ENCODE measurements at regions not wholly inside any gene's neighbourhood (a gene's known extent, or its start where the extent isn't known, plus 50 kb on each side); places are given as distances from the start of the nearest gene placed in this dataset.

DNA sequence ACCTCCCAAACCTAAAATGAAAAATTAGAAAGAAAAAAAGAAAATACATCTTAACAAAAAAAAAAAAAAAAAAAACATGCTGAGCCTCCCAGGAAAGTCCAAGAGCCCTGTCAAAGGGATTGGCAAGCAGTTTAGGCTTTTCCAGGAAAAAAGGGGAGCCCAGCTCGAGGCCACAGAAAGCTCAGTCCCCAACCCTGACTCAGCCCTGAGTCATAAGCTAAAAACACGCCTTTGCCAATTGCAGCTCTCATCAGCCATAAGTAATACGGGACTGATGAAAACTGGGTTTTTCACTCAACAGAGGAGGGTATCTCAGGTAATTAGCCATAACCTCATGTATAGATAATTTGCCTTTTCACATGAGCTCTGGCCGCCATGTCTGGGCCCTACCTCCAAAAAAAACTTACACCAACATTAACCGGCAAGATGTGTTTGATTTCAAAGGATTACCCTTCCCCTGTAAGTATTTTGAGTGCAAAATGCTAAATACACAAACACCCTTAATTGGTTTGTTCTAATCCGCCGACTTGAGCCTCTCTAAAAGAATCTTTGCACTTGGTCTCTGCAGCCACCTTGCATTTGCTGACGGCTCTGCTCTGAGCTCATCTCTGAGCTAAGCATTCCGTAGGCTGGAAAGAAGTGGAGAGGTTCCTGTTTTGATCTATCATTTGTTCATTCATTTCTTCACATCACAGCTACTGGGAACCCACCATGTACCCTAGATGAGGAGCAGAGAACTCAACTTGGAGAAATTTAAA, 319.2 kb downstream of the BCL11B start:
- no peak for DNase-seq (ENCODE audit: low read depth in 4 of 4, low spot score in 1 of 4)

DNA sequence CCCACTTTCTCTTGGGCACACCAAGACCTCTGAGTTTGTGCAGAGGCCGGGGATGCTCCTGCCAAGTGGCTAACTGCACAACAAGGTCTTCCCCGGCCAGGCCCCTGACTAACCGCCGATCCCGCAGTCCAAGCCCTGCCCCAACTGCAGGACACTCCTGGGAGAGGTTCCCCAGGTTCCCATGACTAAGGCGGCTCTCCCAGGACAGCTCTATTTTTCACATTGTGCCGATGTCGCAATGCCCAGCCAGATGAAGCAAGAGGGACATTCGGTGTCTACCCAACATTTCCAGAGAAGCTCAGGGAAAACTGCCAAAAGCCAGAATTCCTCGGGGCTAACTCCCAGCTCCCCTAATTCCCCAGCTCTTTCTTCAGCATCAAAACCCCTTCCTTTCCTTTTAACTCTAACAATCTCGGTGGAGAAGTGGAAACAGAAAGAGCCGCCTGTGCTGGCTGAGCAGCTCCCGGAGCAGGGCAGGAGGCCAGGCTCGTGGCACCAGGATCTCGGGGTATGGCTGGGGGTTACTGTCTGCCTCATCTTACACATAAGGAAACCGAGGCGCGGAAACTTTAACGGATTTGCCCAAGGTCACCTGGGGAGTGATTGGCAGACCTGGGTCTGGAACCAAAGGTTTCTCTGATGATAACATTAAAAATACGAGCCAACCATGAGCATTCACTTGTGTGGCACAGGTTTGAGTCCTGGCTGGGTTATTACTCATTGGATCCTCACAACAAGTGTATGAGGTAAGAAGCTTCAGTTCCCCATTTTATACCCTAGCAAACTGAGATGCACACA, 318.2 kb downstream of the BCL11B start:
- DNase-seq (ENCODE audit: low read depth in 4 of 4, low spot score in 1 of 4) = no peak

- no peak for DNase-seq (ENCODE audit: low read depth in 4 of 4, low spot score in 1 of 4)
Measured at GRCh38 chr14:98954349-98955000, 317.5 kb downstream of the BCL11B start.

GRCh38 chr14:98955036-98955740, 316.8 kb downstream of the BCL11B start:
- DNase-seq (ENCODE audit: low read depth in 4 of 4, low spot score in 1 of 4) = no peak

- no peak for DNase-seq (ENCODE audit: low read depth in 4 of 4, low spot score in 1 of 4)
Measured at GRCh38 chr14:98955741-98956070, 316.3 kb downstream of the BCL11B start.

GRCh38 chr14:98956181-98956580, 315.8 kb downstream of the BCL11B start:
- no peak for DNase-seq (ENCODE audit: low read depth in 4 of 4, low spot score in 1 of 4)

DNA sequence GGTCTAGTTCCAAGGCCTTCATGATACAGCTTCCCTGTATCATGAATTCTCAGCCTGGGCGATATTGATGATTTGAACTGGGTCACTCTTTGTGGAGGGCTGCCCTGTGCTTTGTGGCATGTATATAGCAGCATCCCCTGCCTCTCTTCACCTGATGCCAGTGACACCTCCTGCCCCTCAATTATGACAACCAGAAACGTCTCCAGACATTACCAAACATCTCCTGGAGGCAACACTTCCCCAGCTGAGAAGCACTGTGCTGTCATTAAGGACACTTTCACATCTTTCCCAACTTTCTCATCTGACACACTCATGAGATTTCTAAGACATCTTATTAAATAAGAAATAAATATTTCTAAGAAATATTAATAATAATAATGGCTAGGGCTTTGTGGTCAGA, 315.3 kb downstream of the BCL11B start:
- no peak for DNase-seq (ENCODE audit: low read depth in 4 of 4, low spot score in 1 of 4)

GRCh38 chr14:98957211-98958047, 314.6 kb downstream of the BCL11B start:
- no peak for DNase-seq (ENCODE audit: low read depth in 4 of 4, low spot score in 1 of 4)

- DNase-seq (ENCODE audit: low read depth in 4 of 4, low spot score in 1 of 4) = no peak
Measured at GRCh38 chr14:98958048-98958631, 313.9 kb downstream of the BCL11B start.

DNA sequence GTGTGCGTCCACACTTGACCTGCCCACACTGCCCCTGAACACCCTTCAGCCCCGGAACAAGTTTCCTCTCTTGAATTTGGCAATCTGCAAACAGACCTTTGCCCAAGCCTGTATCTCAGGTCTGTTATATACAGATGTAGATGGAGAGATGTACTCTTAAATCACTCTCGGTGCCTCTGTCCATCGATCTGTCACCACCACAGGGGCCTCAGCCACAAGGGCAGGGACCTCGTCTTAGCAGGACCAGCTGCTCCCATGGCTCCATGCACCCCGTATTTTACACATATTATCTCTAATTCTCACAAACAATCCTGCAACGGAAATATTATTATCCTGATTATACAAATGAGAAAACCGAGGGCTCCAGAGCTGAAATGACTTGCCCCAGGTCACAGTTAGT, 313.4 kb downstream of the BCL11B start:
- DNase-seq (ENCODE audit: low read depth in 4 of 4, low spot score in 1 of 4) = no peak

DNA sequence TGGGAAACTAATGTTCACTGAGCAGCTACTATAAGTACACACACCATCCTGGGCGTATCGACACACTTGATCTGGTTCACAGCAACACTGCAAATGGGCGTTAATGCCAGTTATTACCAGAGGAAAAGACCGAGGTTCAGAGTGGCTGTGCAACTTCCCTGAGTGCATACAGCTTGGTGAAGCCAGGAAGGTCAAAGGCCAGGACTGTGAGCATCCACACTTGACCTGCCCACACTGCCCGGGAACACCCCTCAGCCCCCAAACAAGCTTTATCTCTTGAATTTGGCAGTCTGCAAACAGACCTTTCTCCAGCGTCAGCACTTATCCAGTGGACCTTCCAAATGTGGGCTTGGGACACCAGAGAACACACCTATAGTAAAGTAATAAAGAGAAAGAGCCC, 312.6 kb downstream of the BCL11B start:
- DNase-seq (ENCODE audit: low read depth in 4 of 4, low spot score in 1 of 4) = no peak

DNA sequence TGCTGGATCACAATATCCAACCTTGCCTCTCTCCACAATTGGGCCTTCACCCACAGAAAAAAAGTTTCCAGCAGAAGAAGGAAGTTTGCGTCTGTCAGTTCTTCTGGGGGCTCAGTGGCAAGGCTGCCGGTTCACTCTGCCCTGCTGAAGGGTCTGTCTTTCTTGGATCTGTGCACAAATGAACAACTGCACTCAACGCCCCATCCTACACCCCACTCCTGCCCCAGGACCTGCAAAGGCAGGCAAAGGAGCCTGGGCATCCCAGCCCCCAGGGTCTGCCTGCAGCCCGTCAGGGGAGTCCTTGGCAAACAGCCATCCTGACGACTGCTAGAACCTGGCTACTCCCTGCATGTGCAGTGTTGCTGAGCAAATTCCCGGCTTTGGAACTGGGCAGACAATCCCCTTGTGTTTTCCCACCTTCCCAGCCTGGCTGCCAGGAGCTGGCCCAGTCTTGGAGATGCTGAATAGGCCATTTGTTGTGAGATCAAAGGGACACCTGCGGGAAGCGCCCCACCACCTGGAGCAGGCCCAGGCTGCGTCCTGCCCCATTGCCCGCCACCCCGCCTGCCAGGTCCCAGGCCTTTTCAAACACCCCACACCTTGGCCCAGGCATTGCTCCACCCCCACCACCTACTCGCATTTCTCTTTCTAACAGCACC, 311.9 kb downstream of the BCL11B start:
- no peak for DNase-seq (ENCODE audit: low read depth in 4 of 4, low spot score in 1 of 4)

DNA sequence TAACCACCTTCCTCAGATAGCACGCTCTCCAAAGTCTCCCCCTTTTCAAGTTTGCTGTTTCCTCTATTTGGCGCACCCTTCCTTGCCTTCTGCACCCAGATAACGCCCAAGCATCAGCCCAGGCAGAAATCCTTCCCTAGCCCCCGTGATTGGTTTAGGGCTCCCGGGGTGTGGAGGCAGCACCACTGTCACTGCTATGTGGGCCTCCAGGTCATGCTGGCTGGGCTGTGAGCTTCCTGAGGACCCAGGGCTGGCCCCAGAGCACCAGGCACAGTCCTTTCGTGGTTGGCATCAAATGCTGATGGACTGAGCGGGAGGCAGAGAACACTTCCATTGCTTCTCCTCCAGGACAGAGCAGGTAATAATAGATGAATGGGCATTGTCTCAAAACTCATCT, 311.4 kb downstream of the BCL11B start:
- DNase-seq (ENCODE audit: low read depth in 4 of 4, low spot score in 1 of 4) = no peak

DNA sequence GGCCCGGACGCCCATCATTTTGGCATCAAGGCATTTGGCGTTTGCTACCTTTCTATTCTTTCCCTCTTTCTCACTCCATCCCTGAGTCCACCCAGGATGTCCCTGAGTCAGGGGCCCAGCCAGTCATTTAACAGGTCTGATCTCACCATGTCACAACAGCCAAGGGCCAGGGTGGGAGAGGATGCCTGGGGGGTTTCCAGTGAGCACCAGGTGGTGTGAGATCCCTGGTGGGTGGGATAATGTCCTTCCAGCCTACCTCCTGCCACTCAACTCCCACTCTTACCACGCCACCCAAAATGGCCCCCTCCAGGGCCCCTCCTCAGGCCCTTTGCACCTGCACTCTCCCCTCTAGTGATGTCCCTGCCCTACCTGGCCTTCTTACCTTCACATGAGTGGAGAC, 310.8 kb downstream of the BCL11B start:
- no peak for DNase-seq (ENCODE audit: low read depth in 4 of 4, low spot score in 1 of 4)

- no peak for DNase-seq (ENCODE audit: low read depth in 4 of 4, low spot score in 1 of 4)
Measured at GRCh38 chr14:98962118-98962517, 309.9 kb downstream of the BCL11B start.

DNA sequence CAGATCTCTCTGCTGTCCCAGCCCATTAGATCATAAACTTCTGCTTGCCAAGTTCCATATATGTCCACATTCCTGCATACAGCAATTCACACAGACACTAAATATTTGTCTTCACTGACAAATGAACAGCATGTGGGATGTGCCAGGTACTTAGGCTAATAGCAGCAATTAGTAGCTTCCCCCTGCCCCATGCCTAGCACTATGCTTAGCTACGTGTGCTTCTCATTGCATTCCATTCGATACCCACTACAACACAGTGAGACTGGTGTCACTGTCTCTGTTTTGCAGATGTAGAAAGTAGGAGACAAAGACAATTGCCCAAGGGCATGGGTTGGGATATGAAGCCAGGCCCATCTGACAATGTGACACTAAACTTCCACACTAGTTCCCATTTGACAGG, 308.4 kb downstream of the BCL11B start:
- DNase-seq (ENCODE audit: low read depth in 4 of 4, low spot score in 1 of 4) = no peak

DNA sequence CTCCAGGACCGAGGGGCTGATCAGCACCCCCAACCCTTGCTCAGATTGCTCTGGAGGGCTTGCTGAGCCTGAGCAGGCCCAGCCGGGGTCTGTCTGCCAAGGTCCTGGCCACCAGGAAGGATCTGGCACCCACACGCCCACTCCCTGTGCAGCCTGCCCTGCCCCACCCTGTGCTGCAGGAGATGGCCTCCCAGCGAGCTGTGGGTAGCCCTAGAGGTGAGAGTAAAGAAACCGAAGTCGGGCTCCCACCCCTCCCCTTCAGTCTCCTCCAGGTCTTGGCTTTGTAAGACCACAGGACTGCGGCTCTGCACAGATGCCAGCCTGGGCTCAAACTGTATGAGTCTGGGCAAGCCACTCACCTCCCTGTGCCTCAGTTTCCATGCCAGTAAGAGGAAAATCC, 307.8 kb downstream of the BCL11B start:
- no peak for DNase-seq (ENCODE audit: low read depth in 4 of 4, low spot score in 1 of 4)

GRCh38 chr14:98965076-98965475, 306.9 kb downstream of the BCL11B start:
- DNase-seq (ENCODE audit: low read depth in 4 of 4, low spot score in 1 of 4) = no peak

DNA sequence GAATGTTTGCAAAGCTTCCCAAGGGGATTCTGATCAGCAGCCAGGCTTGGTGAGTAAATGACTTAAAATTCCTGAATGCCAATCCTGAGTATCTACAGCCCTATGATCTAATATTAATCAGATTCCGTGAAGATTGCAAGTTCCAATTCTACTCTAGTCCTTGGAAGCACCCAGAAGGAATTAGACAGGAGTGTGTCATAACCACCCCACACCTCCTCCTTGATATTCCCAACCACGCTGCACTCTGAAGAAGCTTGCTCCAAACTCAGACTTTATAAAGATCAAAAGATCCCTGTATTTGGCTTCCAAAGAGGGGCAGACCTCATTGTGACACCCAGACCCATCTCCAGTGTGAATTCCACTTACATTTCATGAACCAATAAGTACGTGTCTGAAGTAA, 306.0 kb downstream of the BCL11B start:
- no peak for DNase-seq (ENCODE audit: low read depth in 4 of 4, low spot score in 1 of 4)
